GM10266 (cell line): ENCODE measurements at regions not wholly inside any gene's neighbourhood (a gene's known extent, or its start where the extent isn't known, plus 50 kb on each side); places are given as distances from the start of the nearest gene placed in this dataset.

Source experiments
- DNase-seq: peaks from one replicate; pipeline ENCODE4 v3.0.0; 2012; ENCODE audit errors: extremely low spot score
- CTCF ChIP-seq: IDR thresholded peaks from 2 replicates; pipeline ENCODE4 v1.5.1; 2012; ENCODE audit warnings: mild to moderate bottlenecking, low read depth; ENCODE audit not compliant: control insufficient read depth, insufficient read depth; ENCODE audit errors: missing control alignments

- no peak for DNase-seq
- TF ChIP-seq CTCF, result no peak
Observed at GRCh38 chr6:98593676-98594075, 240.7 kb upstream of the POU3F2 start.

- no peak for DNase-seq
Observed at GRCh38 chr6:98601716-98602115, 232.7 kb upstream of the POU3F2 start.

GRCh38 chr6:98605705-98606104 is 228.7 kb upstream of the POU3F2 start:
- no peak for DNase-seq
- TF ChIP-seq CTCF, result no peak

More at GRCh38 chr6:98601716-98602115, 232.7 kb upstream of the POU3F2 start:
- TF ChIP-seq CTCF, result no peak

- no peak for DNase-seq
- no peak for TF ChIP-seq CTCF
Observed at GRCh38 chr6:98627129-98627775, 207.1 kb upstream of the POU3F2 start.

GRCh38 chr6:98633886-98634285 is 200.5 kb upstream of the POU3F2 start:
- no peak for DNase-seq
- no peak for TF ChIP-seq CTCF

GRCh38 chr6:98634569-98634968 is 199.8 kb upstream of the POU3F2 start:
- no peak for DNase-seq
- TF ChIP-seq CTCF, result no peak

- DNase-seq, result no peak
- no peak for TF ChIP-seq CTCF
Observed at GRCh38 chr6:98635191-98635590, 199.2 kb upstream of the POU3F2 start.
